MCF 10A (cell line): ENCODE measurements at regions not wholly inside any gene's neighbourhood (a gene's known extent, or its start where the extent isn't known, plus 50 kb on each side); places are given as distances from the start of the nearest gene placed in this dataset.

Experiments used
- BruUV-seq: library from RNA; stranded (reverse); fragments of 400-500 nt; replicated peaks from 2 replicates; lab custom pipeline; 2021; lab: Mats Ljungman, UMichigan
- CTCF ChIA-PET: fragments of 300-600 bp; sonication (Branson Sonifier 250); formaldehyde crosslinking; extraction: SDS; loops from one replicate; lab custom pipeline; 2021; ENCODE audit warnings: antibody characterized with exemption, inconsistent platforms; lab: Yijun Ruan, JAX
- POLR2A ChIA-PET: fragments of 300-600, 350-650 bp; sonication (Branson Sonifier 250); formaldehyde crosslinking; extraction: SDS; loops from one replicate; lab custom pipeline; 2020; ENCODE audit warnings: antibody characterized with exemption, inconsistent platforms; lab: Yijun Ruan, JAX
- DNase-seq: peaks from one replicate; pipeline ENCODE4 v3.0.0-alpha.2; 2018; ENCODE audit not compliant: unreplicated experiment
- H3K27ac Mint-ChIP-seq: one replicate; pipeline ENCODE4 v1.8.0; 2022; ENCODE audit warnings: mild to moderate bottlenecking, low read depth, mixed read lengths; ENCODE audit not compliant: unreplicated experiment
- H3K27me3 Mint-ChIP-seq: one replicate; pipeline ENCODE4 v1.8.0; 2022; ENCODE audit warnings: mixed read lengths; ENCODE audit not compliant: insufficient read depth, unreplicated experiment
- H3K36me3 Mint-ChIP-seq: one replicate; pipeline ENCODE4 v1.8.0; 2022; ENCODE audit warnings: mild to moderate bottlenecking, moderate library complexity, mixed read lengths; ENCODE audit not compliant: insufficient read depth, unreplicated experiment
- H3K4me1 Mint-ChIP-seq: one replicate; pipeline ENCODE4 v1.8.0; 2022; ENCODE audit warnings: mixed read lengths; ENCODE audit not compliant: insufficient read depth, unreplicated experiment
- H3K4me3 Mint-ChIP-seq: one replicate; pipeline ENCODE4 v1.8.0; 2022; ENCODE audit warnings: mild to moderate bottlenecking, moderate library complexity, mixed read lengths; ENCODE audit not compliant: unreplicated experiment
- H3K9me3 Mint-ChIP-seq: one replicate; pipeline ENCODE4 v1.8.0; 2022; ENCODE audit warnings: mixed read lengths; ENCODE audit not compliant: unreplicated experiment
- CTCF ChIP-seq: fragments of 200-600 bp; IDR thresholded peaks from one replicate; pipeline ENCODE4 v1.8.0; 2022; ENCODE audit warnings: antibody characterized with exemption, mild to moderate bottlenecking; ENCODE audit not compliant: unreplicated experiment
- intact Hi-C: fragments of 100-400 bp; cut with micrococcal nuclease; formaldehyde crosslinking; loops from 2 replicates; pipeline ENCODE4 v1.14.1; 2022

- Mint-ChIP-seq H3K36me3 (no peaks in the 10 kb centered on the region), H3K4me3 (no peak overlapping the region), H3K9me3 (no peaks in the 10 kb centered on the region), H3K4me1 (no peaks in the 10 kb centered on the region), H3K27me3 (no peaks in the 10 kb centered on the region), H3K27ac (no peak overlapping the region)
- BruUV-seq: no TSS peak
- ChIA-PET CTCF (interaction anchor here (0.5 to 0.6 kb wide), 2 partner anchors 672 to 1473 kb away, joined by 3 read pairs; no protein-coding TSS in a partner anchor), POLR2A (interaction anchor here (0.6 to 1.0 kb wide), 2 partner anchors 16 to 23 kb away, joined by 3 to 4 read pairs; no protein-coding TSS in a partner anchor)
- no peak for DNase-seq
- TF ChIP-seq CTCF: no peak
- intact Hi-C loops: no loop called here
Observed at GRCh38 chr5:58127255-58128220, 332.3 kb downstream of the PLK2 start.

- H3K4me3 Mint-ChIP-seq: no peak overlapping the region
- intact Hi-C loops: no loop called here
- H3K27me3 Mint-ChIP-seq: no peaks in the 10 kb centered on the region
- POLR2A ChIA-PET: no interaction called here
- CTCF ChIA-PET: interaction anchor here (0.6 kb wide), 1 partner anchor 173 kb away, joined by 3 read pairs; no protein-coding TSS in a partner anchor
- DNase-seq: no peak
- H3K4me1 Mint-ChIP-seq: no peaks in the 10 kb centered on the region
- TF ChIP-seq CTCF: no peak
- no peaks in the 10 kb centered on the region for H3K36me3 Mint-ChIP-seq
- H3K9me3 Mint-ChIP-seq: no peaks in the 10 kb centered on the region
- no TSS peak for BruUV-seq
- H3K27ac Mint-ChIP-seq: no peak overlapping the region
Observed at GRCh38 chr5:58123501-58123900, 336.4 kb downstream of the PLK2 start.

GRCh38 chr5:58122848-58123392 is 337.0 kb downstream of the PLK2 start:
- H3K9me3 Mint-ChIP-seq: no peaks in the 10 kb centered on the region
- H3K4me1 Mint-ChIP-seq: no peaks in the 10 kb centered on the region
- no peaks in the 10 kb centered on the region for H3K36me3 Mint-ChIP-seq
- no peak for DNase-seq
- no TSS peak for BruUV-seq
- intact Hi-C loops: no loop called here
- TF ChIP-seq CTCF: no peak
- POLR2A ChIA-PET: interaction anchor here (1.8 kb wide), 1 partner anchor 12 kb away, joined by 3 read pairs; no protein-coding TSS in a partner anchor
- no peaks in the 10 kb centered on the region for H3K27me3 Mint-ChIP-seq
- no peak overlapping the region for H3K4me3 Mint-ChIP-seq
- no peak overlapping the region for H3K27ac Mint-ChIP-seq
- CTCF ChIA-PET: interaction anchor here (0.6 to 0.8 kb wide), 3 partner anchors 25 to 344 kb away, joined by 3 to 4 read pairs (median 3); no protein-coding TSS in a partner anchor

GRCh38 chr5:58122157-58122556 is 337.7 kb downstream of the PLK2 start:
- no TSS peak for BruUV-seq
- no peak for DNase-seq
- H3K27ac Mint-ChIP-seq: no peak overlapping the region
- ChIA-PET POLR2A (interaction anchor here (0.7 to 1.8 kb wide), 2 partner anchors 11 to 133 kb away, joined by 3 to 4 read pairs; no protein-coding TSS in a partner anchor), CTCF (interaction anchor here (0.8 kb wide), 1 partner anchor 343 kb away, joined by 3 read pairs; no protein-coding TSS in a partner anchor)
- no peaks in the 10 kb centered on the region for H3K36me3 Mint-ChIP-seq
- no peak overlapping the region for H3K4me3 Mint-ChIP-seq
- H3K27me3 Mint-ChIP-seq: no peaks in the 10 kb centered on the region
- TF ChIP-seq CTCF: no peak
- intact Hi-C loops: no loop called here
- no peaks in the 10 kb centered on the region for H3K9me3 Mint-ChIP-seq
- H3K4me1 Mint-ChIP-seq: no peaks in the 10 kb centered on the region
